PC-9 (cell line): ENCODE measurements at regions not wholly inside any gene's neighbourhood (a gene's known extent, or its start where the extent isn't known, plus 50 kb on each side); places are given as distances from the start of the nearest gene placed in this dataset.

ENCODE experiments used
- CTCF ChIP-seq: fragments of 200-600 bp; sonication (generic); conservative IDR thresholded peaks from 2 replicates; pipeline ENCODE4 v1.6.1; 2017; ENCODE audit warnings: mixed run types, antibody characterized with exemption, mild to moderate bottlenecking, moderate library complexity
- EZH2 ChIP-seq: fragments of 200-600 bp; sonication (generic); IDR thresholded peaks from 2 replicates; pipeline ENCODE4 v1.8.0; 2017; ENCODE audit warnings: antibody characterized with exemption, low read depth

GRCh38 chr5:57332361-57332760 is 150.2 kb downstream of the ACTBL2 start:
- no peak for TF ChIP-seq CTCF
- TF ChIP-seq EZH2 = no peak
